Endothelial cell of umbilical vein (primary cell): ENCODE measurements at regions not wholly inside any gene's neighbourhood (a gene's known extent, or its start where the extent isn't known, plus 50 kb on each side); places are given as distances from the start of the nearest gene placed in this dataset.

Experiments used
- BruUV-seq: library from RNA; stranded (reverse); fragments of 400-500 nt; replicated peaks from 2 replicates; lab custom pipeline; 2021; lab: Mats Ljungman, UMichigan
- CTCF ChIA-PET: fragments of 300-600, 350-600 bp; sonication (Branson Sonifier 250); formaldehyde crosslinking; loops from one replicate; lab custom pipeline; 2021; ENCODE audit warnings: antibody characterized with exemption, inconsistent platforms; lab: Charles Lee
- POLR2A ChIA-PET: fragments of 300-600, 350-600 bp; sonication (Branson Sonifier 250); formaldehyde crosslinking; loops from one replicate; lab custom pipeline; 2021; ENCODE audit warnings: antibody characterized with exemption, inconsistent platforms; lab: Charles Lee
- DNase-seq: peaks from one replicate; pipeline ENCODE4 v3.0.0-alpha.2; 2011; ENCODE audit warnings: low read depth, low spot score
- FAIRE-seq: peaks from 2 replicates; lab custom pipeline; 2011; peaks lifted over from hg19 to GRCh38; lab: Jason Lieb, UNC
- H2AFZ ChIP-seq: 2 replicates; pipeline ENCODE4 v1.6.0; 2012; ENCODE audit warnings: low read depth, low read length, control low read depth, inconsistent platforms
- H3K27ac ChIP-seq: 2 replicates; pipeline ENCODE4 v1.5.1; 2011; ENCODE audit warnings: low read depth, mild to moderate bottlenecking, control low read depth, low read length, moderate library complexity; ENCODE audit not compliant: insufficient read depth
- H3K27me3 ChIP-seq, 2 experiments: 2 replicates each; pipeline versions ENCODE4 v1.6.0 to v1.6.1; 2011; ENCODE audit warnings: low read length in 2 of 2, mixed read lengths in 1 of 2; ENCODE audit not compliant: control insufficient read depth in 2 of 2, insufficient read depth in 2 of 2
- H3K36me3 ChIP-seq, 2 experiments: 2 replicates in 1 of 2; 3 replicates in 1 of 2; pipeline ENCODE4 v1.5.1; 2011; ENCODE audit warnings: low read length in 2 of 2, mild to moderate bottlenecking in 1 of 2, moderate library complexity in 1 of 2; ENCODE audit not compliant: control insufficient read depth in 2 of 2, insufficient read depth in 2 of 2; ENCODE audit errors: extremely low read depth in 1 of 2
- H3K4me1 ChIP-seq: 3 replicates; pipeline ENCODE4 v1.5.1; 2011; ENCODE audit warnings: mild to moderate bottlenecking, low read length; ENCODE audit not compliant: control insufficient read depth, insufficient read depth; ENCODE audit errors: extremely low read depth
- H3K4me2 ChIP-seq: 2 replicates; pipeline ENCODE4 v1.6.1; 2011; ENCODE audit warnings: low read length, control low read depth, mixed read lengths; ENCODE audit not compliant: insufficient read depth
- H3K4me3 ChIP-seq, 3 experiments: fragments of 200-600 bp in 1 of 3; sonication (generic), shearing (Covaris generic) in 1 of 3; replicated peaks in 1 of 3; 2 replicates each; pipeline ENCODE4 v1.5.1; 2011 to 2016; ENCODE audit warnings: control low read depth in 3 of 3, low read length in 3 of 3, mild to moderate bottlenecking in 2 of 3, inconsistent platforms in 1 of 3, low read depth in 1 of 3, moderate library complexity in 1 of 3; ENCODE audit not compliant: insufficient read depth in 1 of 3
- H3K79me2 ChIP-seq: 2 replicates; pipeline ENCODE4 v1.6.0; 2012; ENCODE audit warnings: low read length, inconsistent platforms; ENCODE audit not compliant: control insufficient read depth, insufficient read depth
- H3K9ac ChIP-seq: replicated peaks from 2 replicates; pipeline ENCODE3; 2011; ENCODE audit warnings: low read length, control low read depth; ENCODE audit not compliant: insufficient read depth; ENCODE audit errors: extremely low read depth
- H3K9me1 ChIP-seq: replicated peaks from 3 replicates; pipeline ENCODE4 v1.6.0; 2011; ENCODE audit warnings: mild to moderate bottlenecking, low read length; ENCODE audit not compliant: control insufficient read depth, insufficient read depth; ENCODE audit errors: extremely low read depth
- H3K9me3 ChIP-seq: replicated peaks from 2 replicates; pipeline ENCODE4 v1.5.1; 2012; ENCODE audit warnings: low read length, inconsistent platforms; ENCODE audit not compliant: control insufficient read depth, insufficient read depth
- H4K20me1 ChIP-seq: replicated peaks from 2 replicates; pipeline ENCODE3; 2011; ENCODE audit warnings: mild to moderate bottlenecking, low read length; ENCODE audit not compliant: control insufficient read depth, insufficient read depth; ENCODE audit errors: extremely low read depth
- CTCF ChIP-seq, 2 donors: IDR thresholded peaks; 1 replicate in 1 of 2; 2 replicates in 1 of 2; pipeline ENCODE4 v1.5.1; 2011; ENCODE audit warnings: low read length in 2 of 2, mild to moderate bottlenecking in 2 of 2, moderate library complexity in 2 of 2, control low read depth in 1 of 2, inconsistent platforms in 1 of 2, low read depth in 1 of 2; ENCODE audit not compliant: insufficient read depth in 1 of 2; ENCODE audit errors: extremely low read depth in 1 of 2
- EZH2 ChIP-seq: IDR thresholded peaks from 2 replicates; pipeline ENCODE4 v1.6.1; 2012; ENCODE audit warnings: borderline replicate concordance, low read depth, mild to moderate bottlenecking, moderate library complexity, low read length, inconsistent platforms; ENCODE audit not compliant: severe bottlenecking
- GATA2 ChIP-seq: IDR thresholded peaks from 2 replicates; pipeline ENCODE4 v1.7.0; 2011; ENCODE audit warnings: low read depth, mild to moderate bottlenecking, moderate library complexity, mixed read lengths, low read length; ENCODE audit not compliant: insufficient read length, insufficient read depth
- JUN ChIP-seq: IDR thresholded peaks from 2 replicates; pipeline ENCODE4 v1.6.1; 2011; ENCODE audit warnings: borderline replicate concordance, low read depth; ENCODE audit not compliant: insufficient read length, insufficient read depth
- MAX ChIP-seq: IDR thresholded peaks from 2 replicates; pipeline ENCODE4 v1.6.1; 2011; ENCODE audit not compliant: insufficient read depth, insufficient read length
- MYC ChIP-seq: IDR thresholded peaks from one replicate; pipeline ENCODE4 v1.6.1; 2011; ENCODE audit warnings: mild to moderate bottlenecking, low read depth, low read length
- POLR2A ChIP-seq: IDR thresholded peaks from 2 replicates; pipeline ENCODE4 v1.6.1; 2012; ENCODE audit warnings: low read depth, mild to moderate bottlenecking, control low read depth, low read length
- POLR2AphosphoS5 ChIP-seq: IDR thresholded peaks from 2 replicates; pipeline ENCODE4 v1.6.1; 2012; ENCODE audit warnings: low read depth, mild to moderate bottlenecking, control low read depth, low read length, moderate library complexity; ENCODE audit not compliant: insufficient read depth
- dilution Hi-C: fragments of 300-500 bp; cut with MboI; formaldehyde crosslinking; loops from one replicate; pipeline ENCODE4 v1.15.0; 2019; ENCODE audit warnings: low sequenced_read_pairs; ENCODE audit not compliant: extremely low pct_ligation_motif_present
- intact Hi-C: fragments of 100-400 bp; cut with micrococcal nuclease; formaldehyde crosslinking; loops from one replicate; pipeline ENCODE4 v1.10.0; 2022

GRCh38 chr6:14593286-14593685 is 475.7 kb downstream of the CD83 start:
- no peak for DNase-seq
- no peaks in the 10 kb centered on the region for H3K9me1 ChIP-seq
- no peak overlapping the region for H3K4me2 ChIP-seq
- H3K79me2 ChIP-seq, result no peaks in the 10 kb centered on the region
- TF ChIP-seq POLR2AphosphoS5 (no peak), MYC (no peak), JUN (no peak), EZH2 (no peak), GATA2 (no peak), POLR2A (no peak), MAX (no peak), CTCF (IDR thresholded peaks at IDR 0.05; ENCODE audit: extremely low read depth in 1 of 2, insufficient read depth in 1 of 2, low read depth in 1 of 2, low read length in 2 of 2) (no peak)
- no peak overlapping the region for H3K27ac ChIP-seq
- CTCF ChIA-PET, result no interaction called here
- no TSS peak for BruUV-seq
- H3K4me1 ChIP-seq, result no peaks in the 10 kb centered on the region
- no peak overlapping the region for H3K9ac ChIP-seq
- dilution Hi-C loops (no loop called here), intact Hi-C loops (no loop called here)
- peaks cover 4% of the 10 kb centered on the region for H3K9me3 ChIP-seq
- FAIRE-seq, result no peak
- no peaks in the 10 kb centered on the region for H4K20me1 ChIP-seq
- no peaks in the 10 kb centered on the region for H3K36me3 ChIP-seq
- POLR2A ChIA-PET, result no interaction called here
- no peaks in the 10 kb centered on the region for H3K27me3 ChIP-seq
- no peak overlapping the region for H3K4me3 ChIP-seq
- H2AFZ ChIP-seq, result no peak overlapping the region
